HCT116 (cell line): ENCODE measurements at regions not wholly inside any gene's neighbourhood (a gene's known extent, or its start where the extent isn't known, plus 50 kb on each side); places are given as distances from the start of the nearest gene placed in this dataset.

Source experiments
- ATF3 ChIP-seq: IDR thresholded peaks from 2 replicates; pipeline ENCODE4 v1.6.1; 2012
- CTCF ChIP-seq, 3 experiments: fragments of 200-600 bp in 1 of 3; sonication (generic) in 1 of 3; IDR thresholded peaks in 2 of 3; conservative IDR thresholded peaks in 1 of 3; 2 replicates each; pipeline ENCODE4 v1.5.1; 2012 to 2017; ENCODE audit warnings: low read depth in 2 of 3, low read length in 2 of 3, antibody characterized with exemption in 1 of 3, borderline replicate concordance in 1 of 3, control low read depth in 1 of 3, mild to moderate bottlenecking in 1 of 3, mixed read lengths in 1 of 3, mixed run types in 1 of 3, moderate library complexity in 1 of 3; ENCODE audit not compliant: insufficient read depth in 1 of 3
- EZH2phosphoT487 ChIP-seq: fragments of 200-600 bp; IDR thresholded peaks from 2 replicates; pipeline ENCODE4 v1.6.1; 2018; ENCODE audit warnings: antibody characterized with exemption, borderline replicate concordance
- POLR2A ChIP-seq: IDR thresholded peaks from 2 replicates; pipeline ENCODE4 v1.7.0; 2011; ENCODE audit warnings: borderline replicate concordance; ENCODE audit not compliant: insufficient read depth, insufficient read length; ENCODE audit errors: extremely low read depth
- POLR2AphosphoS5 ChIP-seq: IDR thresholded peaks from 2 replicates; pipeline ENCODE4 v1.6.1; 2011; ENCODE audit warnings: mild to moderate bottlenecking, low read depth, low read length, moderate library complexity
- ZNF274 ChIP-seq: fragments of 200-500 bp; sonication (Bioruptor generic); IDR thresholded peaks from 2 replicates; pipeline ENCODE4 v1.6.1; 2014; ENCODE audit warnings: mild to moderate bottlenecking, low read depth, low read length, inconsistent platforms
- TF ChIP-seq, protein P1 (sequence below): IDR thresholded peaks from 2 replicates; pipeline ENCODE4 v1.6.1; 2012; ENCODE audit warnings: low read depth
- TF ChIP-seq, protein P2 (sequence below): IDR thresholded peaks from 2 replicates; pipeline ENCODE4 v1.6.1; 2012

DNA sequence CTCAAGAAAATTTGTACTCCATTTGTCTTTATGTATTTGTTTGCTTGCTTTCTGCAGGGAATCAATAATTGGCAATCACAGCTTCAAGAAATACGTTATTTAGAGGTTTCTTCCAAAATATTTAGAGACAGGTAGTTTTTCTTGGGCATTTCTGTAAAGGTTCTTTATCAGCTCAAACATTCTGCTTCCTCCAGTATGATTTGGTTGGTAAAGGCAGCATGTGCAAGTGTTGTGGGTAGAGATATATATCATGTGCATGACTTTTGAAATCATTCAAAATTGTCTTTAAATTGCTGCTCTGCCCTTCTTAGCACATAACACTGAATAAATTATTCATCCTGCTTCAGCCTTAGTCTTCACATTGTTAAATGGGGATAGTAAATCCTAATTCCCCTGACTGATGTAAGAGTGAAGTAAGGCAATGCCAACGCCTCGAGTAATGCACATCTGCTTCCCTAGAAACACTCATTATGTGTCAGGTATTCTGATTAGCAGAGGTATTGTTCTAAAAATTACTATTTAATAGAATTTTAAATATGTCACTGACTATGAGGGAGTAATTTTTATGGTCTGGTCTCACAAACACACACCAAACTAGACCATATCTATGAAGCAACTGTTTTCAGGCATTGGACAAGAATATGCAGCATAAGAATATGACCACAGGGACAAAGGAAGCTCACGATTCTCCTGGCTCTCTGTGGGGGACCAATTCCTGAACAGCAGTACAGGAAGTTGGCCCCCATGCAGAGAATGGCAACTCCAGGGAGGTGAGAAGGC, 77.3 kb upstream of the AKR1E2 start:
- TF ChIP-seq CTCF (IDR thresholded peaks at IDR 0.05 in 2 of 3, conservative IDR thresholded peaks at IDR 0.05 in 1 of 3; ENCODE audit: borderline replicate concordance in 1 of 3, insufficient read depth in 1 of 3, low read depth in 2 of 3, low read length in 2 of 3) (no peak), POLR2AphosphoS5 (no peak), POLR2A (no peak), ATF3 (no peak), EZH2phosphoT487 (no peak), ZNF274 (no peak)
- TF ChIP-seq, protein P1, sequence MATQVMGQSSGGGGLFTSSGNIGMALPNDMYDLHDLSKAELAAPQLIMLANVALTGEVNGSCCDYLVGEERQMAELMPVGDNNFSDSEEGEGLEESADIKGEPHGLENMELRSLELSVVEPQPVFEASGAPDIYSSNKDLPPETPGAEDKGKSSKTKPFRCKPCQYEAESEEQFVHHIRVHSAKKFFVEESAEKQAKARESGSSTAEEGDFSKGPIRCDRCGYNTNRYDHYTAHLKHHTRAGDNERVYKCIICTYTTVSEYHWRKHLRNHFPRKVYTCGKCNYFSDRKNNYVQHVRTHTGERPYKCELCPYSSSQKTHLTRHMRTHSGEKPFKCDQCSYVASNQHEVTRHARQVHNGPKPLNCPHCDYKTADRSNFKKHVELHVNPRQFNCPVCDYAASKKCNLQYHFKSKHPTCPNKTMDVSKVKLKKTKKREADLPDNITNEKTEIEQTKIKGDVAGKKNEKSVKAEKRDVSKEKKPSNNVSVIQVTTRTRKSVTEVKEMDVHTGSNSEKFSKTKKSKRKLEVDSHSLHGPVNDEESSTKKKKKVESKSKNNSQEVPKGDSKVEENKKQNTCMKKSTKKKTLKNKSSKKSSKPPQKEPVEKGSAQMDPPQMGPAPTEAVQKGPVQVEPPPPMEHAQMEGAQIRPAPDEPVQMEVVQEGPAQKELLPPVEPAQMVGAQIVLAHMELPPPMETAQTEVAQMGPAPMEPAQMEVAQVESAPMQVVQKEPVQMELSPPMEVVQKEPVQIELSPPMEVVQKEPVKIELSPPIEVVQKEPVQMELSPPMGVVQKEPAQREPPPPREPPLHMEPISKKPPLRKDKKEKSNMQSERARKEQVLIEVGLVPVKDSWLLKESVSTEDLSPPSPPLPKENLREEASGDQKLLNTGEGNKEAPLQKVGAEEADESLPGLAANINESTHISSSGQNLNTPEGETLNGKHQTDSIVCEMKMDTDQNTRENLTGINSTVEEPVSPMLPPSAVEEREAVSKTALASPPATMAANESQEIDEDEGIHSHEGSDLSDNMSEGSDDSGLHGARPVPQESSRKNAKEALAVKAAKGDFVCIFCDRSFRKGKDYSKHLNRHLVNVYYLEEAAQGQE, result no peak
- TF ChIP-seq, protein P2, sequence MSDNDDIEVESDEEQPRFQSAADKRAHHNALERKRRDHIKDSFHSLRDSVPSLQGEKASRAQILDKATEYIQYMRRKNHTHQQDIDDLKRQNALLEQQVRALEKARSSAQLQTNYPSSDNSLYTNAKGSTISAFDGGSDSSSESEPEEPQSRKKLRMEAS, result no peak
